Upper lobe of left lung (tissue), 4 donors: ENCODE measurements at regions not wholly inside any gene's neighbourhood (a gene's known extent, or its start where the extent isn't known, plus 50 kb on each side); places are given as distances from the start of the nearest gene placed in this dataset.

Experiments
- EP300 ChIP-seq, 4 donors: sonication (generic); formaldehyde crosslinking; IDR thresholded peaks; one replicate each; pipeline ENCODE4 v1.5.1; 2017; ENCODE audit warnings: antibody characterized with exemption in 4 of 4, control low read depth in 2 of 4
- TF ChIP-seq, protein P1 (sequence below), 6 experiments: fragments of 450-650 bp in 4 of 6; fragments of 200-600 bp in 2 of 6; sonication (generic) in 2 of 6; IDR thresholded peaks; one replicate each; pipeline ENCODE4 v1.5.1; 2016 to 2019; ENCODE audit warnings: antibody characterized with exemption in 6 of 6

DNA sequence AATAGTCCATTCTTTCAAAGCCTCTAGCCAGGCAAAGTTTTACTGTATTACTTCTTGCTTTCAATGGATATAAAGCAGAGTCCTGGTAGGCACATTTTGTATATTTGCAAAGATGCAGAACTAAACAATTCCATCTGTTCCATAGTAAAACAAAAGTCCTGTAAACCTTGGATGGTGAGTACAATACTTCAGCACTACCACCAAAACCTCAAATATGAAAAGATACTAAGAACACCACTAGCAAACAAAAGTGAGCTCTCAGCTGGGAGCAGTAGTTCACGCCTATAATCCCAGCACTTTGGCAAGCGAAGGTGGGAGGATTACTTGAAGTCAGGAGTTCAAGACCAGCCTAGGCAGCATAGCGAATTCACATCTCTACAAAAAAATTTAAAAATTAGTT, 195.0 kb downstream of the MSX2 start:
- TF ChIP-seq, protein P1, sequence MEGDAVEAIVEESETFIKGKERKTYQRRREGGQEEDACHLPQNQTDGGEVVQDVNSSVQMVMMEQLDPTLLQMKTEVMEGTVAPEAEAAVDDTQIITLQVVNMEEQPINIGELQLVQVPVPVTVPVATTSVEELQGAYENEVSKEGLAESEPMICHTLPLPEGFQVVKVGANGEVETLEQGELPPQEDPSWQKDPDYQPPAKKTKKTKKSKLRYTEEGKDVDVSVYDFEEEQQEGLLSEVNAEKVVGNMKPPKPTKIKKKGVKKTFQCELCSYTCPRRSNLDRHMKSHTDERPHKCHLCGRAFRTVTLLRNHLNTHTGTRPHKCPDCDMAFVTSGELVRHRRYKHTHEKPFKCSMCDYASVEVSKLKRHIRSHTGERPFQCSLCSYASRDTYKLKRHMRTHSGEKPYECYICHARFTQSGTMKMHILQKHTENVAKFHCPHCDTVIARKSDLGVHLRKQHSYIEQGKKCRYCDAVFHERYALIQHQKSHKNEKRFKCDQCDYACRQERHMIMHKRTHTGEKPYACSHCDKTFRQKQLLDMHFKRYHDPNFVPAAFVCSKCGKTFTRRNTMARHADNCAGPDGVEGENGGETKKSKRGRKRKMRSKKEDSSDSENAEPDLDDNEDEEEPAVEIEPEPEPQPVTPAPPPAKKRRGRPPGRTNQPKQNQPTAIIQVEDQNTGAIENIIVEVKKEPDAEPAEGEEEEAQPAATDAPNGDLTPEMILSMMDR (IDR thresholded peaks at IDR 0.05) = no peak
- TF ChIP-seq EP300 (IDR thresholded peaks at IDR 0.05) = no peak
